Left renal cortex interstitium (tissue), 4 donors: ENCODE measurements at regions not wholly inside any gene's neighbourhood (a gene's known extent, or its start where the extent isn't known, plus 50 kb on each side); places are given as distances from the start of the nearest gene placed in this dataset.
"Not testable (repeated sequence)": the region's sequence is repeated elsewhere in the genome, so short reads cannot be mapped to it uniquely, and the experiment has no call there.

Experiments
- DNase-seq, 4 donors: peaks; one replicate each; pipeline ENCODE4 v3.0.0-alpha.2; 2013; ENCODE audit warnings: low read depth in 4 of 4, low spot score in 2 of 4, missing footprints in 1 of 4

DNA sequence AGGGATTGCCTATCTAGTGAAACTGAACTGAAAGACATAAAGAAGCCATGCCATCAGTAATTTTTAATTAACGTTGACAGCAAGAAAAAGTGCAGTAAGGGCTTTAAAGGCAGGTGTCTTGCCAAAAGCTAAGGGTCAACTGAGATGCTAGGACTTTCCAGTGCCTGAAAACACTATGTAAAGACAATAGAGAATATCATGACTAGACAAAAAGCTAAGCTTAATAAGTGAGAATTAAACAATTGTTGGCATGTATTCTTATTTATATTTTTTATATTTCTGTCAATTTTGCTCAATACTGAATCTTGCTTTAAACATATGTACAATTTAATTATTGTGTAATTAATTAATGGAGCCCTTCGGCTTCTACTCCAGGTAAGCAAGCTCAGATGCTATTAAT is 803.1 kb downstream of the IGSF11 start:
- no peak for DNase-seq

DNA sequence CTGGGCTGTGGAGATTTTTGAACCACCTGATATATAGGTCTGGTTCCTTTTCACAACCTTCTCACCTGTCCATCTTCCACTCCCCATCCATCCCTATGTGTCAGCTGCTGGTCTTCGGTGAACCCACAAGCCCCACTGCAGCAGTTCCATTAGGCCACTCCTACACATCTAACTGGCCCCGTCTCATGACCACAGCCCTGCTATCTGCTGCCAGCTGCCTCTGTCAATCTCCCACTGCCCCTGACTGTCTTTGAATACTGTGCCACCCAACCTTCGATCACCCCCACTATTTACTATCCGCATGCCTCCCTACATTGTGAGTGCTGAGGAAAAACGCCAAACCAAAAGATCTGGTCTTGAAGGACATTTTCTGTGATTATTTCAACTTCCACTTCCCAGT is 795.4 kb downstream of the IGSF11 start:
- no peak for DNase-seq

DNA sequence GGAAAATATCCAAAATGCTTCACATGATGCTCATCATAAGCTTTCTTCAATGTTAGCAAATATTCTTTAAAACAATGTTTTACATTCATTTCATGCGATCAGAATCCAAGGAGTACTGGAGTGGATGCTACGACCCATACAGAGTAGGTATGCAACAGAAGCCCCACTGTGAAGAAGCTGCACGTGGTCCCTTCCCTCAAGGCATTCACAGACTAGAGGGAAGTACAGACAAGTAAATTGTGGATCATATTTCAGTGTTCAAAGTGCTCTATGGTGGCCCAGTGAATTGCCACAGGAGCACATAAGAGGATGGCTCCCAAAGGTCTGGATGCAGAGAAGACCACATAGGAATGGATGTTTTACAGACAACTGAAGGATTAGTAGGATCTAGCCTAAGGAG is 789.9 kb downstream of the IGSF11 start:
- no peak for DNase-seq

DNA sequence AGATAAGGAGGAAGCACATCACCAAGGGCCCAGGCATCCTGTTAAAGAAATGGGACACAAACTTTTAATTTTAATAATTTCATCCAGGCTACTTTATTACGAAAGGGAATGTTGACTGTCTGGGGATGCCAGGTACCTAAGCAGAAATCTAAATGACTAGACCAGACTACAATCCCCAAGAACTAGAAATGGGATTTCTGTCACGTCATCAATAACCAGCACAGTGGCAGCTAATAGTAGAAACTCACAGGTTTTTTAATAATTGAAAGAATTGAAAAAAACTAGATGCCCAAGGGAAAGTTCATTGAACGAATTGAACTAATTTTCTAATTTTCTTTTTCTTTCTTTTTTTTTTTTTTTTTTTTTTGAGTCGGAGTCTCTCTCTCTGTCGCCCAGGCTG is 789.3 kb downstream of the IGSF11 start:
- DNase-seq, result no peak

DNA sequence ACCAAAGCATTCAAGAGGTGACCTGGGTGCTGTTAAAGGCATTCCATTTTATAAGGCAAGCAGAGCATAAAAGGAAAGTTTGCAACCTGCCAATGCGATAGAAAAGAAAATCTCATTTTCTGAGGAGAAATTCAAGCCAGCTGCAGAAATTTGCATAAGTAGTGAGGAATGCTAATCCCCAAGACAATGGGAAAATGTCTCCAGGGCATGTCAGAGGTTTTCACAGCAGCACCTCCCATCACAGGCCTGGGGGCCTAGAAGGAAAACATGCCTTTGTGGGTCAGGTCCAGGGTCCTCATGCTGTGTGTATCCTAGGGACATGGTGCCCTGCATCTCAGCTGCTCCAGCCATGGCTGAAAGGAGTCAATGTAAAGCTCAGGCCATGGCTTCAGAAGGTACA is 775.8 kb downstream of the IGSF11 start:
- not testable (repeated sequence) for DNase-seq

DNA sequence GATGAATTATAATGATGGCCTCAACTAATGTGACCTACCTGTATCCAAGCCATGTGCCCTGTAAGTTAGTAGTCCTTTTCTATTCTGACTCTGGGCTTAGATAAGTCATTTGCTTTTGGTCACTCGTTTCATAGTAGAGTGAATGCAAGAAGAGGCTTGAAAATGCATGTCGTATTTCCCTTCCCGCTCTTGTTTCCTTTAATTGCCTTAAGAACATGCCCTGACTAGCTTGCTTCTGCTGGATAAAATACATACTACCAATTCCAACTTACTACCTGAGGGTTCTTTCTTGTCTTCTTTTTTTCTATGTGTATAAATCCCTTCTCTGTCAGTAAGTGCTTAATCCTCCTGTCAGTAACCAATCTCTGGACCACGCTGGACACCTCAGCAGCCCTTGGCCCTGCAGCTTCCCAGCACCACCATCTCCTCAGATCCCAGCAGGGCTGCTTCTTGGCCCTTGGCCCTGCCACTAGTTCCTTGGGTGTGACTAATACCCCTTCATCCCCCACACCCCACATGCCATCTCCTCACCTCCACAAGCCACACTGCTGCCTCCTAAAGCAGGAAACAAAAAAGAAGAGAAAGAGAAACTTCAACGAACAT is 771.7 kb downstream of the IGSF11 start:
- DNase-seq, result no peak

DNA sequence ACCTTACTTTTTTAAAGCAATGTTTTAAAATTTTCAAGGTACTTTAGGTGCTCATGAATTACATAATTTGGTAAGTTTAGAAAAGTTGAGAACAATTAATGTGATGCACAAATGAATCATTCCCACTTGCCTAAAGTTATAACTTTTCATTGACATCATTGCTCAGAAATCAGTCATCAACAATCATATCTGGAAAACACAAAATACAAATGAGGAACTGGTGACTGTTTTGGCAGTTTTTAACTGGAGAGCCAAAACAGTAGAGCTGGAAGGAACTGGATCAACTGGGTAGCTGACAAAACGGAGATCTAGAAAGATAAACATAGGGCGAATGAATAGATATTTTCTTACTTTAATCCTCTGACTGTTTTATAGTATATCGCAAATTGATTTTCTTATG is 767.1 kb downstream of the IGSF11 start:
- no peak for DNase-seq

DNA sequence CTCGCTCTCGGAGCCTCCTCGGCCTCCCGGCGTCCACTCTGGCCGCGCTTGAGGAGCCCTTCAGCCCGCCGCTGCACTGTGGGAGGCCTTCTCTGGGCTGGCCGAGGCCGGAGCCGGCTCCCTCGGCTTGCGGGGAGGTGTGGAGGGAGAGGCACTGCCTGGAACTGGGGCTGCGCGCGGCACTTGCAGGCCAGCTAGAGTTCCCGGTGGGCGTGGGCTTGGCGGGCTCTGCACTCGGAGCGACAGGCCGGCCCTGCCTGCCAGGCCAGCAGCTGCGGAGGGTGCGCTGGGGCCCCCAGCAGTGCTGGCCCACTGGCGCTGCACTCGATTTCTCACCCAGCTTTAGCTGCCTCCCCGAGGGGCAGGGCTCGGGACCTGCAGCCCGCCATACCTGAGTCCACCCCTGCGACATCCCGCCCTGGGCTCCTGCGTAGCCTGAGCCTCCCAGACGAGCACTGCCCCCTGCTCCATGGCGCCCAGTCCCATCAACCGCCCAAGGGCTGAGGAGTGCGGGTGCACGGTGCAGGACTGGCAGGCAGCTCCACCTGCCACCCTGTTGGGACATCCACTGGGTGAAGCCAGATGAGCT is 765.0 kb downstream of the IGSF11 start:
- DNase-seq, result no peak

DNA sequence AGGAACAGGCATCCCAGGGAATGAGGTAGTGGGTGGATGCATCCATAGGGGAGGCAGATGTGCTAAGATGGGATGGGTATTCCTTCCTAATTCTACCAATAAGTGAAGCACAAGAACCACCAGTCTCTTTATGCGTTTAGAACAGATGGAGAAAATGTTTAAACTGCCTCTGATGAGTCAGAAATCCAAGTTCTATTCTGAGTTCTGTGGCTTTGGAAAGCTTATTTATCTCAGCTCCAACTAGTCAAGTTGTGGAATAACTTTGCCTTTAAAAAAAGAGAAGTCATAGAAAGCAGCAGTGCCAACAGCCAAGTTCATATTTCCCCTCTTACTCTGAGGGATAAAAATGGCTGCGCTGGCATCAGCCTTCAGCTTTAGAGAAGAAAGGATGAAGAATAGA is 761.7 kb downstream of the IGSF11 start:
- DNase-seq, result no peak

DNA sequence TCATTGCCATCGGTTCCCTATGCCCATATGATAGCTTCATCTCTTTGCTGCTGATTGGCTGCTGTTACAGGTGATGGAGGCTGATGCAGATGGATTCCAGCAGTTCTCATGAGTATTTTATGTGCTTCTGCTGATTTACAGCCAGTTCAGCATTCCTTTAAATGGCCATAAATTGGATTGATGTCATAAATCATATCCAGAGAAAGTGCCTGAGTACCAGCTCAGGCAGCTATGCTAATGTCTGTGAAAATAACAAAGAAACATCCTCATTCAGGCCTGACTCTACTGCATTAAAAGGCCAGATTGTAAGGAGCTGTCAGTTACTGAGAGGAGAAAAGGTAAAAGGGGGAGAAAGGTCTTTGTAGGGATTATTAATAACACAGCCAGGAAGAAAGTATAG is 756.8 kb downstream of the IGSF11 start:
- no peak for DNase-seq

DNA sequence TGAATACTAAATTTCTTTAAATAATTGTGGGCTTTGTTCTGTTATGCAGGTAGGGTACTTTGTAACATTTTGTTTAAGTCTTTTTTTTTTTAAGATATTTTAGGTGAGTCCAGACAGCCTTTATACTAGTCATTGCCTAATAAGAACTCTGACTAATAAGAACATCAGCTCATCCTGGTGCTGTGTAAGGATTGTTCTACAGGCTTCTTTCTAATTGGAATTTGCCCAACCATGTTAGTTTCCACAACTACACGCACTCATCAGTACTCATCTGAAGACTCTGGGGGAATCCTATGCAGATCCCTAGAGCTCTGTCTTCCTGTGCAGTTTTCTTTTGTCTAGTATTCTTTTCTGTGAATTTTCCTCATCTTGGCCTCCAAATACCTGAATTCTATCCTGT is 741.8 kb downstream of the IGSF11 start:
- DNase-seq, result no peak

DNA sequence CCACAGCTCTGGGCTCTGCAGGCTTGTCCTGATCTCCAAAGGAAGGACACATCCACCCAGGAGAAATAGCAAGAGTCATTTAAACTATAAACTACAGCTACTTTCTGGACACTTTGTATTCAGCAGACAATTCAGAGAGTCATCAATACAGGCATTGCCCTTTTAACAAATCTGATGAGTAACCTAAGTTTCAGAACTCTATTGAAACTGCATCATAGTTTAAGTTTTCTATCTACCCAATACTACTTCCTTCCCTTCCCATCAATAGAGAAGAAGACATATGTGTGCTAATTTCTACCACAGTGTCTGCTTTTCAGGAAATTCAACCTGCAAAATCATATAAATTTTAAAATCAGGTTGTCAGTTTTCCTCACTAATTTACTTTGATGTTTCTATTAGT is 736.5 kb downstream of the IGSF11 start:
- no peak for DNase-seq

DNA sequence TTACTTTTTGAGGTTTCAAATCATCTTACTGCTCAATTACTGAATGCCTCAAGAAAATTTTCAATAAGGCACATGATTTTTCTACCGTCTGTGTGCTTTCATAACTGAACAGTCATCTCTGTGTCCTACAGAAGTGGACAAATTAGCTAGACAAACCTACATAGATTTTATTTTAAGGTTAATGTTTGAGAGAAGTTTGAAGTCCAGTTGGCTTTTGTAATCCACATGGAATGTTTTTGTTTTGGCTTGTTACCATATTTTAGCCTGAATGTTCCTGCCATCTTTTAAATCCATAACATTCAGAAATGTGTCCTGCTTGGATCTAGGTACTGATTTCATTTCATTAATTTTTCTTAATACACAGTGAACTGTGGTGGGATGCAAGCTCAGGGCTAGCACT is 730.1 kb downstream of the IGSF11 start:
- DNase-seq, result no peak

DNA sequence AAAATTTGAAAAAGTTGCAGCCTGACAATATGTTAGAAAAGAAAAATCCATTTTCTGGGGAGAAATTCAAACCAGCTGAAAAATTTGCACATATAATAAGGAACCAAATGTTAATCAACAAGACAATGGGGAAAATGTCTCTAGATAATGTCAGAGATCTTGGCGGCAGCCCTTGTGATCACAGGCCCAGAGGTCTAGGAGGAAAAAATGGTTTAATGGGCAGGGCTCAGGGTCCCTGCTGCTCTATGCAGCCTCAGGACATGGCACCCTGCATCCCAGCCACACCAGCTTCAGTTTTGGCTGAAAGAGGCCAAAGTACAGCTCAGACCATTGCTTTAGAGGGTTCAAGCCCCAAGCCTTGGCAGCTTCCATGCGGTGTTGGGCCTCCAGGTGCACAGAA is 701.9 kb downstream of the IGSF11 start:
- DNase-seq, result no peak

DNA sequence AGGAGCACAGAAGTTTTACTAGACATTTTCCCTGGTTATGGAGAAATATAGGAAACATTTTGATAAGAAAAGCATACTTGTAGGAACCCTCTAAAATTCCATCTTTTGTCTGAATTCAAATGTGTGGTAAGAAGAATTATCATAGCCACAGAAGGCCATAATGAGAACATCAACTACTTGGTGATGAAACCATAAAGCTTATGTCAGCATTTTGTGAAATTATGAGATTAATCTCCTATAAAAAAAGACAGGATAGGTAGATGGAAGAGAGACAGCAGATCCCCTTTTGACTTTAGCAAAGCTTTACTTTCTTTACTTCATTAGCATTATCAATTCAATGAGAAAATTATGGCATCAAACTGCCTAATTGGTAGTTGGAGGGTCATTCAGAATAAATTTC is 697.0 kb downstream of the IGSF11 start:
- DNase-seq, result no peak

DNA sequence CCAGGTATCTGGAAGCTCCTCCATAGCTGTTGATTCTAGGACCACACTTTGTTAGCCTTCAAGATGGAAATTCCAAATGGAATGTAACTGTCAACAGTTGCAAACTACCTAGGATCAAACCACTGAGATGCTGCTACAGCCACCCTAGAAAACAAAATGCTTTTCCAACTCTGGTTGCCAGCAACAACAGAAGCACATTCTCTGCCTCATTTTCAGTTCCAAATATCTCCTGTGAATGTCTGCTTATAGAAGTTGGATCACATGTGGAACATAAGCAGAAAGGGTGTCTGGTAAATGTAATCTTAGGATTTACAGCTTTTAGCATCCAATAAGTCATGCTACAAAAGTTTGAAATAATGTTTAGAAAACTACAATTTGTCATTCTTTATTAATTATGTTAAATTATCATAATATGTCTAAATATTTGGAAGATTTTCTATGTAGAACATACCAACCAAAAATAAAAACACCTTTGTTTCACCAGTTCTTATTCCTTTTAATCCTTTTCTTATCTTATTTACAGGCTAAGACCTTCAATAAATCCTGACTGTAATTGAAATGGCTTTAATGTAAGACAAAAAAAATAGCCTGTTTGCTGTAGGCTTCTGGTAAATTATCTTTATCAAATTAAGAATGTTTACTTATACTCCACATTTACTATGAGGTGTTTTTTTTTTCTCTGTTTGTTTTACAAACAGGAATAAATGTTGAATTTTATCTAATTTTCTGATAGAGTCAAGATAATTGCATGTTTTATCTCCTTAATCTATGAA is 687.1 kb downstream of the IGSF11 start:
- no peak for DNase-seq

DNA sequence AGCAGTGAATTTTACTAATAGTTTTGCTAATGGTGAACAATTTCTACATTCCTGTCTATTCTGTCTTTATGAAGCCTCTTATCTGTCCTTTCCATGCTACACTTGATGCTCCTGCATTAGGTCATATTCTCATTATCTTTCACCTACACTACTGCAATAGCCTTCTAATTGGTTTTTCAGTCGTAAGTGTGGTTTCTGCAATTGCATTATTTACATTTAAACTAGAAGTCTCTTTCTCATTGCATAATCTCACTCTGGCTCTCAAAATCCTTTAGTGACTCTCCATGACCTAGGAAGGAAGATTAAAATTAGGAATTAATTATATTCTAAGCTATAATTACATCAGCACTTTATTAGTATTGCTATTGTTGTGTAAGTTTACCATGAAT is 686.5 kb downstream of the IGSF11 start:
- DNase-seq, result no peak

DNA sequence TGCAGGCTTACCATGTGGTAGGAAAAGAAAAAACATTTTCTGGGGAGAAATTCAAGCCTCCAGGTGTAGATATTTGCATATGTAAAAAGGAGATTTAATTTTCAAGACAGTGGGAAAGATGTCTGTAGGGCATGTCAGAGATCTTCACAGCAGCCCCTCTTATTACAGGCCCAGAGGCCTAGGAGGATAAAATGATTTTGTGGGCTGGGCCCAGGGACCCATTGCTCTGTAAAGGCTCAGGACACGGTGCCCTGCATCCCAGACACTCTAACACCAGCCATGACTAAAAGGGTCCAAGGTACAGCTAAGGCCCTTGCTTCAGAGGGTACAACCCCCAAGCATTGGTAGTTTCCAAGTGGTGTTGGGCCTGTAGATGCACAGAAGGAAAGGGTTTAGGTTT is 680.1 kb downstream of the IGSF11 start:
- DNase-seq, result no peak

DNA sequence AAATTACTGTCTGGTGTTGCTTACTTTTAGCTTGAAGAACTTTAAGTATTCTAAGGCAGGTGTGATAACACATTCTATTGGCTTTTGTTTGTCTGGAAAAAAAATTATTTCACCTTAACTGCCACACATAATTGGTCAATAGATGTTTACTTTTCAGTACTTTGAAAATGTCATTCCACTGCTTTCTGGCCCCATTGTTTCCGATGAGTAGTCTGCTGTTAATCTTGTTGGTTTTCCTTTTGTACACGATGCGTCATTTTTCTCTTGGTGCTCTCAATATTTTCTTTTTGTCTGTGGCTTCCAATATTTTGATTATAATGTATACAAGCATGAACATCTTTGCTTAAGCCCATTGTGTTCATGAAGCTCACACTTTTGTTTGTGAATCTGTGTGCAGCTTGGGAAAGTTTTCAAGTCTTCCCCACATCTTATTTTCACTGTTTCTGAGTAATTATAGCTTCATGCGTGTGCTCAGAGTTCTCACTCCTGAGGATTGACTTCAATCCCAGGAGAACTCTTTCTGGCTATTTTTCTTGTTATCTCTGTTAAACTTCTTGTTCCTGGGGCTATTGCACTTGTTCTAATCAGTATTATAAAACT is 664.7 kb downstream of the IGSF11 start:
- DNase-seq, result no peak

DNA sequence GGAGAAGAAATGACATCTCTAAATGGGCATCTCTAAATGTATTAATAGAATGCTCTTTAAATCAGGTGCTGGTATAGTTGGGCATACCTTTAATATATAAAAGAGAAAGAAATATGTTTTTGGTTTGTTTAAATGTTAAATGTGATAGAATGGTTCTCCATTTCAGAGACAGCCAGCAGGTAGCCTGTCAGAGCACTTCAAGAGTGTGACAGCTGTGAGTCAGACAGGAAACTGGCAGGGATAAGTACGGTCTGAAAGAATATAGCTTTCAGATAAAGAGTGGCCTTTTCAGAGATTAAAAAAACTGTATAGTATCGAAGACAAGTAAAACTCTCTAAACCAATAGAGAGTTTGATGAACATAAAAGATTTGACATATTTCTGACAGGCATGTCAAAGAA is 654.1 kb downstream of the IGSF11 start:
- no peak for DNase-seq

DNA sequence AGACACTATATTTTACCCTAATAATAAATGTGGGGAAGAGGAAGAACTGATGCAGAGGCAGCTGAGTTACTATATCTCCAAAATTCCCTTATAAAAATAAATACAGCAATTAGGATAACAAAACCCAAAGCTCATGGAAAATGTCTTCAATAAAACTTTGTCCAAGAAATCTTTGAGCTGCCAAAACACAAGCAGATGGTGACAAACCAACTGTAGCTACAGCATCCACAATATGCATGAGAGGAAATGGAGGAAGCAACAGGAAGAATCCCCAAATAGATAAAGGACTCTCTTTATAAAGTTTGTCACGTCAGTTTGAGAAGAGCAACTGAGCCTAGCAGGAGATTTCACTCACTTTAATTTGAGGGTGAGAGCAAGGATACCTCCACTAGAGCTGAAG is 638.2 kb downstream of the IGSF11 start:
- no peak for DNase-seq

DNA sequence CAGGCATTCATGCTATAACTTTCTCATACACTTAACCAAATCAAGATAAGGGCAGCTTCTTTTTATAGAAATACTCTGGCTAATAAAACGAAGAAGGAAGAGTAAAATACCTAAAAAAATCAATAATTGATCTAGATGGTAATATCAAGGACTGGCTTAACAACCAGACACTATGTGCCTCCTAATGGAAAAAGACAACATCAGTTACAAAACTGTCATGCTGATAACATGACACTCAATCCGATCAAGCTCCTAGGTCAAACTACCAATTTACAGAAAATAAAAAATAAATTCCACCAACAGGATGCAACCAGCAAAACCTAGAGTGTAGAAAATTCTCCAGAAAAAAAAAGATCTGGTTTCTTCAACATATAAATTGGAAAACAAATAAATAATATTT is 634.6 kb downstream of the IGSF11 start:
- DNase-seq, result no peak
